Stimulated activated naive CD8-positive, alpha-beta T cell treated with anti-CD3 and anti-CD28 coated beads, Interleukin-15, amount 100 ng/mL, for 72 hours (primary cell): ENCODE measurements at regions not wholly inside any gene's neighbourhood (a gene's known extent, or its start where the extent isn't known, plus 50 kb on each side); places are given as distances from the start of the nearest gene placed in this dataset.
"Not testable (repeated sequence)": the region's sequence is repeated elsewhere in the genome, so short reads cannot be mapped to it uniquely, and the experiment has no call there.

Source experiments
- ATAC-seq: fragments of 150-1000 bp; cut with Tn5 transposase; 2 replicates; pipeline ENCODE4 v1.10.0; 2021; ENCODE audit warnings: mild to moderate bottlenecking, moderate library complexity
- DNase-seq, 2 donors: peaks; one replicate each; pipeline ENCODE4 v3.0.0; 2021 to 2022
- H3K27ac Mint-ChIP-seq, 2 donors: one replicate each; pipeline ENCODE4 v1.8.0; 2022; ENCODE audit warnings: mild to moderate bottlenecking in 2 of 2, mixed read lengths in 2 of 2, moderate library complexity in 2 of 2
- H3K27me3 Mint-ChIP-seq: one replicate; pipeline ENCODE4 v1.8.0; 2022; ENCODE audit warnings: mixed read lengths
- H3K4me1 Mint-ChIP-seq: one replicate; pipeline ENCODE4 v1.8.0; 2022; ENCODE audit warnings: mild to moderate bottlenecking, mixed read lengths
- H3K4me3 Mint-ChIP-seq, 2 donors: one replicate each; pipeline ENCODE4 v1.8.0; 2022; ENCODE audit warnings: mild to moderate bottlenecking in 2 of 2, mixed read lengths in 2 of 2, moderate library complexity in 1 of 2
- H3K9me3 Mint-ChIP-seq, 2 donors: one replicate each; pipeline ENCODE4 v1.8.0; 2022; ENCODE audit warnings: mixed read lengths in 2 of 2

DNA sequence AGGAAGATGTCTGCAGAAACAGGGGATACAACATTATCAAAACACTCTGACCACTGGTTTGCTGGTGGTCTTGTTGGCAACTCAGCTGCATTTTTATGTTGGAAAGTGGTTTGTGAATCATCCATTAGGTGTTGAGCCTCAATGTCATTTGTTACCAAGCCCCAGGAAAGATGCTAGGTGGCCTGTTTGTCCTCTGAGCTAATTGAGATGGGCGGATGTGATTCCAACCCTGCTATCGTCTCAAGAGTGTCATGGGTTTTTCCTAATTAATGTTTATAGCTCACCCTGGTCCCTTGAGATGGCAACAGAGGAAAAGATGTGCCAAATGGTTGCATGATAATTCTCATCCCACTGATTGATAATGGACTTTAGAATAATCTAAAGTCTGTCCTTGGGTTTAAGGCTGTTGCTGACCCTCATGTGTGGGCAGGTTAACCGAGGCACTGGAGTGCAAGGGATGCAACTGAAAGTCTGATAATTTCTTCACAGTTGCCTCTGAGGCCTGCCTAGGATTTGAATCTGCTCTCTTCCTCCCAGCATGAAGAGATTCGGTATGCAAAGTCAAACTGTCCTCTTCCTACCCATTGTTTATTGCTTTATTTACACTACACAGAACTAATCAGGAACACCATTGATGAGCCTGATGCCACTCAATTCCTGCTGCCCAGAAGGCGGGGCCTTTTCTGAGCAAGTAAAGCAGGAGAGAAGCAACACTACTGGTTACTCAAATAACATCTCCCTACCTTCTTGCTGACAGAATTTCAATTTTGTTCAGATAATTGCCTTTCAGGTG lies 166.2 kb upstream of the TBC1D5 start:
- Mint-ChIP-seq H3K4me1 (no peaks in the 10 kb centered on the region), H3K27me3 (peaks cover 11% of the 10 kb centered on the region), H3K9me3 (no peaks in the 10 kb centered on the region), H3K27ac (no peak overlapping the region), H3K4me3 (no peak overlapping the region)
- ATAC-seq (no peak), DNase-seq (no peak)

DNA sequence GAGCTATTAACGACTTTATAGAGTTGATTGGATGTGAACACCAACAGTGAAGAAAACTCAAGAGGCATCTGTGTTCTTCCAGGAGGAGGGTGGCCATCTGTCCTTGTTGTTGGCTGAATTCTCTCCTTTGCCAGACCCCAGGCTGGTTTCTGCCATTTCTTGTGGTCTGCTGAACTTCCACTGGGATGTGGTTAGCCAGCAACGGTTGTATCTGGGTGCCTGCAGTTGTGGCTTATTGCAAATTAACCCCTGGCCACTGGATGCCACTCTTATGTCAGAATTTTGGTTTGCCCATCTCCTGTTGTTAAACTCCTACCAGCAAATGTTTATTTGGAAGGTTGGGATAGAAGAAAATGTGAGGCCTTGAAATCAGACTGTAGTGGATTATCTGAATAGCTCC lies 163.6 kb upstream of the TBC1D5 start:
- Mint-ChIP-seq H3K27me3 (no peaks in the 10 kb centered on the region), H3K9me3 (peaks cover 0 to 3% of the 10 kb centered on the region in 2 donors), H3K4me3 (no peak overlapping the region), H3K4me1 (no peaks in the 10 kb centered on the region), H3K27ac (no peak overlapping the region)
- DNase-seq (no peak), ATAC-seq (no peak)

DNA sequence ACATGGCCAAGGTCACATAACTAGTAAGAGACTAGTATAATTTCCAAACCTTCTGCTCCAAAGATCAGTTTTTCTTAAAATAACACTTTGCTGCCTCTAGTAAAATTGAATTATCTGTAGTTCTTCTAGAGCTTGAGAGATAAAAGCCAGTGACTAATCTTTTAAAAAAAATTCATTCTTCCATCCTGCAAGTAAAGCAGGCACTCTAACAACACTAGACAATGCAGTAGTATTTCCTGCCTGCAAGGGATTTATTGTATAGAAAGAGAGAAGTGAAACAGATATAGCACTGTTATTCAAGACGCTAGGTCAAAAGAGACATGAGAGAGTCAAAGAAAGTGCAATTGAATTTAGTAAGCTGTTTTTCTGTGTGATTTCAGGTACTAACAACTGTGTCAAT lies 159.5 kb upstream of the TBC1D5 start:
- no peak for ATAC-seq
- Mint-ChIP-seq H3K4me1 (no peaks in the 10 kb centered on the region), H3K9me3 (peaks cover 0 to 8% of the 10 kb centered on the region in 2 donors), H3K4me3 (no peak overlapping the region), H3K27ac (no peak overlapping the region), H3K27me3 (no peaks in the 10 kb centered on the region)
- no peak for DNase-seq

- Mint-ChIP-seq H3K4me3 (no peak overlapping the region), H3K27ac (no peak overlapping the region)
- ATAC-seq = peak; percentile 91
Observed at GRCh38 chr3:17894434-17895060, 152.1 kb upstream of the TBC1D5 start.

DNA sequence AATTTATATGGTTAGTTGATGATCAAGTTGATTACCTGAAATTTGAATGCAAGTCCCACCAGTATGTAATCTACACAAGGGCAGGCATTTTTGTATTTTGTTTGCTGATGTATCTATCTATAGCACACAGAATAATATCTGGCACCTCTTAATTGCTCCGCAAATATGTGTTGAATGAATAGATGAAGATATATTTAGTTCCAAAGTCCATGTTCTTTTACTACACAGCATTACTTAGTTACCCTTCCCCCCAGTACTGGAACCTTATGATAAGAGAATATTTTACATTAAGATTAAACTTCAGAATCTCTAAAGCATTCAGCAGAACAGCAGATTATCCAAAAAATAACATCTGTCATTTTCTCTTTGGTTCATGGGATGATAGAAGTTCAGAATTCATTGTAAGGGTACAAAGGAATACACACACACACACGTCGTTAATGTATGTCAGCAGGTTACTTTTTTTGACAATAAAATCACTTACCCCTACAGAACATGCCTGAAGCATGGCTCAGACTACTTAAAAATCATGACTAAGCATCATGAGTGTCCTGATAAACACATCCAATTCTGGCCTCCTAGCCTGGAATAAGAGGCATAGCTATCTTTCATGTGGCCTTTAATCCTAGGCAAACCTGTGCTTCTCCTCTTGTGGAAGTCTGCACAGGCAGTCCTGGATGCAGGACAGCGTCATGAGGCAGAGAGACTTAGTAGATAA lies 148.9 kb upstream of the TBC1D5 start:
- Mint-ChIP-seq H3K9me3 (no peaks in the 10 kb centered on the region), H3K4me3 (no peak overlapping the region), H3K4me1 (no peaks in the 10 kb centered on the region), H3K27me3 (no peaks in the 10 kb centered on the region), H3K27ac (no peak overlapping the region)
- no peak for DNase-seq
- ATAC-seq = no peak

More at GRCh38 chr3:17894434-17895060, 152.1 kb upstream of the TBC1D5 start:
- Mint-ChIP-seq H3K9me3 (no peaks in the 10 kb centered on the region), H3K4me1 (no peaks in the 10 kb centered on the region), H3K27me3 (no peaks in the 10 kb centered on the region)
- DNase-seq = peak; percentile 36 to 64

- no peak for ATAC-seq
- no peak overlapping the region for H3K4me3 Mint-ChIP-seq
- H3K4me1 Mint-ChIP-seq = no peaks in the 10 kb centered on the region
- no peak for DNase-seq
- no peak overlapping the region for H3K27ac Mint-ChIP-seq
- no peaks in the 10 kb centered on the region for H3K27me3 Mint-ChIP-seq
- no peaks in the 10 kb centered on the region for H3K9me3 Mint-ChIP-seq
Observed at GRCh38 chr3:17885986-17886385, 143.6 kb upstream of the TBC1D5 start.

GRCh38 chr3:17882981-17883380 lies 140.6 kb upstream of the TBC1D5 start:
- no peak overlapping the region for H3K4me3 Mint-ChIP-seq
- H3K27me3 Mint-ChIP-seq = no peaks in the 10 kb centered on the region
- ATAC-seq = no peak
- H3K4me1 Mint-ChIP-seq = no peaks in the 10 kb centered on the region
- no peaks in the 10 kb centered on the region for H3K9me3 Mint-ChIP-seq
- no peak overlapping the region for H3K27ac Mint-ChIP-seq
- no peak for DNase-seq

DNA sequence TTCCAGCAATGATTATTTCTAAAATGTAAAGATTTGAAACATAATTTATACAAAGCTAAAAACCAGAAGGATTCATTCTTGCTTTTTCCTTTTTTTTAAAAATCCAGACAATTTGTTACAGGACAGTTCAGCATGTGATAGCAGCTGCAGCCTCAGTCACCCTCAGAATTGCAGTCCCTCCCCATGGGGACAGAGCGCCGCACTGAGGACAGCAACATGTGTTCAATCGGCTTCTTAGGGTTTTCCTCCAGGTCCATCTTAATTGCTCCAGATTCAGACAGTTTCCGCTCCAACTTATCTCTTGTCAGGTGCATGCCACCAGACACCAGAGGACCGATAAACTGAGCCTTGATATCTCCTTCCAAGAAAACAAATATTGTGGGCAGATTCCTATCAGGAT lies 134.9 kb upstream of the TBC1D5 start:
- DNase-seq (no peak), ATAC-seq (no peak)
- Mint-ChIP-seq H3K27ac (no peak overlapping the region), H3K27me3 (peaks cover 8% of the 10 kb centered on the region), H3K9me3 (no peaks in the 10 kb centered on the region), H3K4me3 (no peak overlapping the region), H3K4me1 (no peaks in the 10 kb centered on the region)

DNA sequence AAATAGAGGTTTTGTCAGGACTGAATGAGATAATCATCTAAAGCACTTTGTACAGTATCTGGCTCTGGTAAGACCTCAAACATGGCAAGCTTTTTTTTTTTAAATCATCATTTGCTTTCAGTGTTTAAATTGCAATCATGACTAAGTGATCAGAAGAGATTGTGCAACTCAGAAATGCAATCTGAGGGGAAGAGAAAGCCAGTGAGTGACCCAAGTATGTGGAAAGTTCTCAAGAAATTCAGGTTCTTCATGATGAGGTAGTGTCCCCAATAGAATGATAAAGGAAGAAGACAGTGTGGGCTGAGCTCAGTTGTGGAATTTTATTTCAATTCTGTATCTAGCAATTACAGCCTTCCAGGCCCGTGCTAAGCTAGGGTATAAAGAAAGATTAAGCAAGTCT lies 132.2 kb upstream of the TBC1D5 start:
- Mint-ChIP-seq H3K27ac (no peak overlapping the region), H3K4me3 (no peak overlapping the region), H3K27me3 (peaks cover 8% of the 10 kb centered on the region), H3K4me1 (no peaks in the 10 kb centered on the region), H3K9me3 (no peaks in the 10 kb centered on the region)
- ATAC-seq = no peak
- no peak for DNase-seq

GRCh38 chr3:17872457-17872856 lies 130.0 kb upstream of the TBC1D5 start:
- Mint-ChIP-seq H3K4me3 (no peak overlapping the region), H3K4me1 (no peaks in the 10 kb centered on the region)
- ATAC-seq = no peak

DNA sequence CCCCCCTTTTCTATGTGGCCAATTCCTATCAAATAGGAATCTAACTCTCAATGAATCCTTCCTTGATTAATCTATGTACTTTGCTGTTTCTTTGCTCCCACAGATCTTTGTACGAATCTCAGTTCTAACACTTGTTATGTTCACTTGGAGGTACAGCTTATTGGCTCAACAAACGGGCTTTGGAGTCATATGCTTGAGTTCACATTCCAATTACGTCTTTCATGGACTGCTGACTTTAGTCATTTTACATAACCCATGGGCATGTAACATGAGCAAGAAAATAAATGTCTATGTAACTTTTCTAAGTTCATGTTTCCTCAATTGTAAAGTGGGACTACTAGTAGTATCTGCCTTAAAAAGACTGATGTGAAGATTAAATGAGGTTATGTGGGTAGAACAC lies 123.2 kb upstream of the TBC1D5 start:
- Mint-ChIP-seq H3K4me1 (no peaks in the 10 kb centered on the region), H3K27ac (no peak overlapping the region), H3K9me3 (peaks cover 6% of the 10 kb centered on the region in 2 donors), H3K27me3 (no peaks in the 10 kb centered on the region), H3K4me3 (no peak overlapping the region)
- DNase-seq = no peak
- ATAC-seq = no peak

More at GRCh38 chr3:17872457-17872856, 130.0 kb upstream of the TBC1D5 start:
- Mint-ChIP-seq H3K27me3 (peaks cover 8% of the 10 kb centered on the region), H3K9me3 (no peaks in the 10 kb centered on the region), H3K27ac (no peak overlapping the region)
- DNase-seq = no peak

DNA sequence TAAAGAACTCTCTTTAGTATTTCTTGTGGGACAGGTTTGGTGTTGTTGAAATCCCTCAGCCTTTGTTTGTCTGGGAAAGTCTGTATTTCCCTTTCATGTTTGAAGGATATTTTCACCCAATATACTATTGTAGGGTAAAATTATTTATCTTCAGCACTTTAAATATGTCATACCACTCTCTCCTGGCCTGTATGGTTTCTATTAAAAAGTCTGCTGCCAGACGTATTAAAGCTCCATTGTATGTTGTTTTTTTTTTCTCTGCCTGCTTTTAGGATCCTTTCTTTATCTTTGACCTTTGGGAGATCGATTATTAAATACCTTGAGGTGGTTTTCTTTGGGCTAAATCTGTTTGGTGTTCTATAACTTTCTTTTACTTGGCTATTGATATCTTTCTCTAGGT lies 119.0 kb upstream of the TBC1D5 start:
- DNase-seq = no peak
- H3K27ac Mint-ChIP-seq = no peak overlapping the region
- H3K27me3 Mint-ChIP-seq = no peaks in the 10 kb centered on the region
- no peak overlapping the region for H3K4me3 Mint-ChIP-seq
- no peaks in the 10 kb centered on the region for H3K4me1 Mint-ChIP-seq
- ATAC-seq = no peak
- peaks cover 6% of the 10 kb centered on the region in 2 donors for H3K9me3 Mint-ChIP-seq

DNA sequence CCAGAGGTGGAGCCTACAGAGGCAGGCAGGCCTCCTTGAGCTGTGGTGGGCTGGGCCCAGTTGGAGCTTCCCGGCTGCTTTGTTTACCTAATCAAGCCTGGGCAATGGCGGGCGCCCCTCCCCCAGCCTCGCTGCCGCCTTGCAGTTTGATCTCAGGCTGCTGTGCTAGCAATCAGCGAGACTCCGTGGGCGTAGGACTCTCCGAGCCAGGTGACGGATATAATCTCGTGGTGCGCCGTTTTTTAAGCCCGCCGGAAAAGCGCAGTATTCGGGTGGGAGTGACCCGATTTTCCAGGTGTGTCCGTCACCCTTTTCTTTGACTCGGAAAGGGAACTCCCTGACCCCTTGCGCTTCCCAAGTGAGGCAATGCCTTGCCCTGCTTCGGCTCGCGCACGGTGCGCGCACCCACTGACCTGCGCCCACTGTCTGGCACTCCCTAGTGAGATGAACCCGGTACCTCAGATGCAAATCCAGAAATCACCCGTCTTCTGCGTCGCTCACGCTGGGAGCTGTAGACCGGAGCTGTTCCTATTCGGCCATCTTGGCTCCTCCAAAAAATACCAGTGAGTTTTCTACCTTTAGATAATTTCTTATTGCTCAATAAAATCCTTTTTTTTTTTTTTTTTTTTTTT lies 118.5 kb upstream of the TBC1D5 start:
- not testable (repeated sequence) for H3K4me1 Mint-ChIP-seq, H3K27me3 Mint-ChIP-seq, ATAC-seq, H3K4me3 Mint-ChIP-seq, H3K27ac Mint-ChIP-seq, DNase-seq, H3K9me3 Mint-ChIP-seq

DNA sequence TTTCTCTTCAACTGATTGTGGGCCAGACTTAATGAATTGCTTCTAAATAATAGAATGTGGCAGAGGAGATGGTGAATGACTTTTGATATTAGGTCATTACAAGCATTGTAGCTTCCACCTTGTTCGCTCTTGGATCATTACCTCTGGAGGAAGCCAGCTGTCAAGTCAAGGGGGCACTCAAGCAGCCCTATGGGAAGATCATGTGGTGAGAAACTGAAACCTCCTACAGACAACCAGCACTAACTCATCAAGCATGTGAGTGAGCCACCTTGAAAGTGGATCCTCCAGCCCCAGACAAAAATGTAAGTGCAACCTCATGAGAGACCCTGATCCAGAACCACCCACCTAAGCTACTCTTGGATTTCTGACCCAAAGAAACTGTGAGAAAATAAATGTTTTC lies 109.8 kb upstream of the TBC1D5 start:
- H3K27ac Mint-ChIP-seq = no peak overlapping the region
- ATAC-seq (no peak), DNase-seq (no peak)
- no peaks in the 10 kb centered on the region for H3K9me3 Mint-ChIP-seq
- peaks cover 28% of the 10 kb centered on the region for H3K27me3 Mint-ChIP-seq
- no peak overlapping the region for H3K4me3 Mint-ChIP-seq
- H3K4me1 Mint-ChIP-seq = no peaks in the 10 kb centered on the region

GRCh38 chr3:17850448-17850847 lies 108.0 kb upstream of the TBC1D5 start:
- DNase-seq (no peak), ATAC-seq (no peak)
- Mint-ChIP-seq H3K27ac (no peak overlapping the region), H3K4me3 (no peak overlapping the region), H3K27me3 (peaks cover 22% of the 10 kb centered on the region), H3K4me1 (no peaks in the 10 kb centered on the region), H3K9me3 (no peaks in the 10 kb centered on the region)

DNA sequence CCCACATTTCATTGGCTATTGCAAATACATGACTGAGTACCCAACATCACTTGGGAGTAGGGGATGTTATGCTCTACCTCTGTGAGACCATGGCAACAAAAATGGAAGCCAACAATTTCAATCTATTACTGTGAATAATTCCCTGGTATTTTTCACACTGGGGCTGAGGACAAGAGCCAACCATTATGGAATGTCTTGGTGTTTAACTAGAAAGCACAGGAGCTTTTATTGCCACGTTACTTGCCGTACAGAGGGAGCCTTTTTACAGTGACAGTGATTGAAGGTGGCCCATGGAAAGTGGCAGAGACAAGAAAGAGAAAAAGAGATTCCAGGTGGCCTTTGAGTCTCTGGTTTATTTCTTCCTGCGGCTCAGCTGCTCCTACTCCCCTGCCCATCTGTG lies 105.7 kb upstream of the TBC1D5 start:
- Mint-ChIP-seq H3K27ac (no peak overlapping the region), H3K9me3 (no peaks in the 10 kb centered on the region), H3K4me3 (no peak overlapping the region), H3K27me3 (peaks cover 14% of the 10 kb centered on the region), H3K4me1 (no peaks in the 10 kb centered on the region)
- ATAC-seq (no peak), DNase-seq (no peak)
